ENCODE measurements at regions not wholly inside any gene's neighbourhood (a gene's known extent, or its start where the extent isn't known, plus 50 kb on each side); places are given as distances from the start of the nearest gene placed in this dataset.
"Not testable (repeated sequence)": the region's sequence is repeated elsewhere in the genome, so short reads cannot be mapped to it uniquely, and the experiment has no call there.

GRCh38 chrX:146090732-146091131 lies 273.1 kb downstream of the SLITRK2 start:
- Histone ChIP-seq H3K4me3 (no peak overlapping the region), H3K9me3 (no peaks in the 10 kb centered on the region), H3K4me1 (no peaks in the 10 kb centered on the region), H3K27me3 (replicated peaks in 1 of 7) (no peaks in the 10 kb centered on the region), H3K36me3 (no peaks in the 10 kb centered on the region), H3K27ac (no peak overlapping the region)
- 88 to 100% (median 91%) methylated on average over 1 of the region's 1 CpG for WGBS, 5 donors
- DNase-seq = no peak
- TF ChIP-seq POLR2A (IDR thresholded peaks at IDR 0.05) (no peak), CTCF (IDR thresholded peaks at IDR 0.05 in 8 of 11, conservative IDR thresholded peaks at IDR 0.05 in 3 of 11) (no peak), POLR2AphosphoS5 (IDR thresholded peaks at IDR 0.05) (no peak)
- intact Hi-C loops (cut with DNase I; ENCODE audit: low total_unique reads) = no loop called here

- Histone ChIP-seq H3K27ac (no peak overlapping the region), H3K36me3 (no peaks in the 10 kb centered on the region), H3K4me3 (no peak overlapping the region), H3K4me1 (no peaks in the 10 kb centered on the region), H3K27me3 (replicated peaks in 1 of 7) (no peaks in the 10 kb centered on the region), H3K9me3 (peaks cover 0 to 17% (median 0%) of the 10 kb centered on the region in 8 donors)
- no peak for TF ChIP-seq CTCF (IDR thresholded peaks at IDR 0.05 in 8 of 11, conservative IDR thresholded peaks at IDR 0.05 in 3 of 11)
- no peak for TF ChIP-seq POLR2AphosphoS5 (IDR thresholded peaks at IDR 0.05)
- TF ChIP-seq POLR2A (IDR thresholded peaks at IDR 0.05) = no peak
- intact Hi-C loops (cut with DNase I; ENCODE audit: low total_unique reads) = no loop called here
- 78 to 93% (median 87%) methylated on average over 4 of the region's 4 CpGs for WGBS, 5 donors
- no peak for DNase-seq
These were observed 291.7 kb downstream of the SLITRK2 start for GRCh38 chrX:146109362-146109761.

- WGBS, 5 donors = 60 to 88% (median 76%) methylated on average over 2 to 5 of the region's 5 CpGs
- H3K27me3 ChIP-seq (replicated peaks in 1 of 7); DNase-seq; H3K4me1 ChIP-seq; H3K9me3 ChIP-seq; intact Hi-C loops (cut with DNase I; ENCODE audit: low total_unique reads); H3K36me3 ChIP-seq; H3K27ac ChIP-seq; H3K4me3 ChIP-seq: not testable (repeated sequence)
These were observed 301.4 kb downstream of the SLITRK2 start for GRCh38 chrX:146119074-146119473.

GRCh38 chrX:146127617-146128016 lies 310.0 kb downstream of the SLITRK2 start:
- no peaks in the 10 kb centered on the region for H3K27me3 ChIP-seq (replicated peaks in 1 of 7)
- WGBS, 5 donors = 19 to 34% (median 27%) methylated on average over 1 of the region's 1 CpG
- no peak for DNase-seq
- no peaks in the 10 kb centered on the region for H3K9me3 ChIP-seq
- H3K36me3 ChIP-seq = no peaks in the 10 kb centered on the region
- intact Hi-C loops (cut with DNase I; ENCODE audit: low total_unique reads) = no loop called here
- no peaks in the 10 kb centered on the region for H3K4me1 ChIP-seq
- no peak overlapping the region for H3K27ac ChIP-seq
- TF ChIP-seq POLR2AphosphoS5 (IDR thresholded peaks at IDR 0.05) = no peak
- no peak for TF ChIP-seq CTCF (IDR thresholded peaks at IDR 0.05 in 8 of 11, conservative IDR thresholded peaks at IDR 0.05 in 3 of 11)
- no peak for TF ChIP-seq POLR2A (IDR thresholded peaks at IDR 0.05)
- H3K4me3 ChIP-seq = no peak overlapping the region

- WGBS, 5 donors = 67 to 88% (median 74%) methylated on average over 4 of the region's 4 CpGs
These were observed 323.6 kb downstream of the SLITRK2 start for GRCh38 chrX:146141221-146141620.

More at GRCh38 chrX:146141221-146141620, 323.6 kb downstream of the SLITRK2 start:
- H3K36me3 ChIP-seq = no peaks in the 10 kb centered on the region
- no peak overlapping the region for H3K4me3 ChIP-seq
- DNase-seq = no peak
- no peak for TF ChIP-seq CTCF (IDR thresholded peaks at IDR 0.05 in 8 of 11, conservative IDR thresholded peaks at IDR 0.05 in 3 of 11)
- no peak for TF ChIP-seq POLR2AphosphoS5 (IDR thresholded peaks at IDR 0.05)
- no peak for TF ChIP-seq POLR2A (IDR thresholded peaks at IDR 0.05)
- no peaks in the 10 kb centered on the region for H3K4me1 ChIP-seq
- H3K27ac ChIP-seq = no peak overlapping the region
- no peaks in the 10 kb centered on the region for H3K27me3 ChIP-seq (replicated peaks in 1 of 7)
- no peaks in the 10 kb centered on the region for H3K9me3 ChIP-seq
- intact Hi-C loops (cut with DNase I; ENCODE audit: low total_unique reads) = no loop called here
